Testis (tissue), 2 donors: ENCODE measurements at regions not wholly inside any gene's neighbourhood (a gene's known extent, or its start where the extent isn't known, plus 50 kb on each side); places are given as distances from the start of the nearest gene placed in this dataset.

ENCODE experiments used
- DNase-seq: peaks from one replicate; pipeline ENCODE4 v3.0.0-alpha.2; 2019
- H3K27ac ChIP-seq, 2 donors: fragments of 200-600 bp; sonication (generic); one replicate each; pipeline ENCODE4 v1.5.1; 2019
- H3K27me3 ChIP-seq: fragments of 200-600 bp; sonication (generic); one replicate; pipeline ENCODE4 v1.5.1; 2019
- H3K36me3 ChIP-seq: fragments of 200-600 bp; sonication (generic); one replicate; pipeline ENCODE4 v1.5.1; 2017; ENCODE audit warnings: low read depth; ENCODE audit errors: missing control alignments
- H3K4me1 ChIP-seq: fragments of 200-600 bp; sonication (generic); one replicate; pipeline ENCODE4 v1.5.1; 2019
- H3K4me3 ChIP-seq, 2 donors: fragments of 200-600 bp; sonication (generic); one replicate each; pipeline ENCODE4 v1.5.1; 2017 to 2019
- H3K9me3 ChIP-seq: fragments of 200-600 bp; sonication (generic); one replicate; pipeline ENCODE4 v1.5.1; 2017
- CTCF ChIP-seq, 3 experiments: fragments of 450-650 bp in 2 of 3; fragments of 200-600 bp in 1 of 3; sonication (generic) in 1 of 3; IDR thresholded peaks; one replicate each; pipeline ENCODE4 v1.5.1; 2016 to 2019; ENCODE audit warnings: antibody characterized with exemption in 3 of 3, mild to moderate bottlenecking in 2 of 3, moderate library complexity in 1 of 3
- POLR2A ChIP-seq: fragments of 450-650 bp; IDR thresholded peaks from one replicate; pipeline ENCODE4 v1.6.1; 2017; ENCODE audit warnings: antibody characterized with exemption, mild to moderate bottlenecking, moderate library complexity
- WGBS, 2 donors: methylation state at CpG; one replicate each; pipeline ENCODE4 v1.1.5; 2018; 5-methylcytosine and 5-hydroxymethylcytosine counted together
- intact Hi-C: fragments of 100-400 bp; cut with DNase I; formaldehyde crosslinking; loops from one replicate; pipeline ENCODE4 v1.15.1; 2023; ENCODE audit warnings: low total_unique reads

GRCh38 chr6:27119329-27119728 lies 128.2 kb upstream of the PRSS16 start:
- Histone ChIP-seq H3K4me1 (no peaks in the 10 kb centered on the region), H3K9me3 (no peaks in the 10 kb centered on the region), H3K36me3 (no peaks in the 10 kb centered on the region), H3K4me3 (no peak overlapping the region), H3K27ac (no peak overlapping the region), H3K27me3 (no peaks in the 10 kb centered on the region)
- TF ChIP-seq CTCF (IDR thresholded peaks at IDR 0.05) (no peak), POLR2A (no peak)
- DNase-seq, result no peak
- intact Hi-C loops, result no loop called here
- 84 to 93% methylated on average over 1 of the region's 1 CpG for WGBS, 2 donors

GRCh38 chr6:27119761-27120160 lies 127.7 kb upstream of the PRSS16 start:
- TF ChIP-seq CTCF (IDR thresholded peaks at IDR 0.05) (no peak), POLR2A (no peak)
- intact Hi-C loops, result no loop called here
- WGBS, 2 donors, result 79 to 94% methylated on average over 2 of the region's 2 CpGs
- H3K4me1 ChIP-seq, result no peaks in the 10 kb centered on the region
- H3K27me3 ChIP-seq, result no peaks in the 10 kb centered on the region
- DNase-seq, result no peak
- no peaks in the 10 kb centered on the region for H3K36me3 ChIP-seq
- H3K4me3 ChIP-seq, result no peak overlapping the region
- no peaks in the 10 kb centered on the region for H3K9me3 ChIP-seq
- H3K27ac ChIP-seq, result no peak overlapping the region

- Histone ChIP-seq H3K4me1 (no peaks in the 10 kb centered on the region), H3K27me3 (no peaks in the 10 kb centered on the region), H3K4me3 (no peak overlapping the region), H3K36me3 (no peaks in the 10 kb centered on the region), H3K9me3 (no peaks in the 10 kb centered on the region), H3K27ac (no peak overlapping the region)
- 93 to 100% methylated on average over 2 of the region's 2 CpGs for WGBS, 2 donors
- intact Hi-C loops, result no loop called here
- no peak for DNase-seq
- no peak for TF ChIP-seq POLR2A
- no peak for TF ChIP-seq CTCF (IDR thresholded peaks at IDR 0.05)
These were observed 125.9 kb upstream of the PRSS16 start for GRCh38 chr6:27121640-27122039.

- intact Hi-C loops, result no loop called here
- WGBS, 2 donors, result 88 to 91% methylated on average over 4 of the region's 4 CpGs
These were observed 123.2 kb upstream of the PRSS16 start for GRCh38 chr6:27124252-27124657.

More at GRCh38 chr6:27124252-27124657, 123.2 kb upstream of the PRSS16 start:
- H3K9me3 ChIP-seq, result no peaks in the 10 kb centered on the region
- no peak overlapping the region for H3K4me3 ChIP-seq
- DNase-seq, result no peak
- no peak overlapping the region for H3K27ac ChIP-seq
- H3K36me3 ChIP-seq, result no peaks in the 10 kb centered on the region
- H3K27me3 ChIP-seq, result no peaks in the 10 kb centered on the region
- no peak for TF ChIP-seq CTCF (IDR thresholded peaks at IDR 0.05)
- TF ChIP-seq POLR2A, result no peak
- no peaks in the 10 kb centered on the region for H3K4me1 ChIP-seq
